ENCODE measurements at regions not wholly inside any gene's neighbourhood (a gene's known extent, or its start where the extent isn't known, plus 50 kb on each side); places are given as distances from the start of the nearest gene placed in this dataset.

DNA sequence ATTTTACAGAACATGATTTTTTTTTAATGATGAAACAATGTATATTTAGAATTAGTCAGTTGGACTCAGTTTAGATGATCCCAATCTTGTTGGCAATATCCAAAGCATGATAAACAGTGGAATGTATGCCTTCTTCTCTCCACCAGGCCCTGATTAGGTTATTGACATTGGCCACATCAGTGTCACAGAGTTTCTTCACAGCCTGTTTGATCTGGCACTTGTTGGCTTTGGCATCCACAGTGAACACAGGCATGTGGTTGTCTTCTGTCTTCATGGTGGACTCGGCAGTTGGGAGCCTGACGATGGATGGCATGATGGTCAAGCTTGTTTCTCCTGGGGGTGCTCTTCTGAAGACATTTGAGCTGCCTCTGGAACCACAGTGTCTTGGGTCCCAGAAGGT lies 317.5 kb downstream of the PMP22 start:
- no peak for DNase-seq (ENCODE audit: low read depth, low spot score)

DNA sequence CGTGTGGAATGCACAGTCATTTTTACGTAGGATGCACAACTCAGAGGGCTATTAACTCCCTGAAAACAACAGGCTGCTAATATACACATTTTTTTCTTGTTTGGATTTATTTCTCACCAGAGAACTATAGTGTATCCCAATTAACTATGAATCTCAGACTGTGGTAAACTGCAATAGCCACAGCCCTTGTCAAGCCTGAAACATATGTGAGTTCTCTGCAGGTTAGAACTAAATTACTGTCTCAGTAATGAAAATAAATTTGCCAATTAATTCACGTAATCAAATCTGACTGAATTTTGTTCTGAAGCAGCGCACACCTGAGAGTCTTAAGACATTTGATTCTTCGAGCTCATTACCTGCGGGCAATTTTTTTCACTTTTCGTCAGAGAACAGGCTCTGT lies 318.6 kb downstream of the PMP22 start:
- DNase-seq (ENCODE audit: low read depth, low spot score): no peak

- DNase-seq (ENCODE audit: low read depth, low spot score): no peak
Measured at GRCh38 chr17:14942526-14943190, 322.5 kb downstream of the PMP22 start.

DNA sequence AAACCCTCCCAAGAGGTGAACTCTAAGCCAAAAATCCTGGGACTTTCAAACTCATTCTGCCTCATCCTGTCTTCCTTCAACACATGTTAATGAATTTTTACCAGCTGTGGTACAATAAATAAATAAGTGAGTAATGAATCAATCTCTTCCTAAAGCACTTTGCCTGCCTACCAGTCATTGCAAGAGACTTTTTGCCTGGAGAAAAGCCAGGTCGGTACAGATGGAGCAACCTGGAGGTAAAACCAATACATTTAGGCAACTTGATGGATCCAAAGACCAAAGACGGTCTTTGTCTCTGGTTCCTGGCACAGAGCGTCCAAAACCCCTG lies 324.2 kb downstream of the PMP22 start:
- no peak for DNase-seq (ENCODE audit: low read depth, low spot score)

- no peak for DNase-seq (ENCODE audit: low read depth, low spot score)
Measured at GRCh38 chr17:14940108-14940937, 324.8 kb downstream of the PMP22 start.

- DNase-seq (ENCODE audit: low read depth, low spot score): no peak
Measured at GRCh38 chr17:14935845-14936485, 329.2 kb downstream of the PMP22 start.

GRCh38 chr17:14935139-14935841 lies 329.8 kb downstream of the PMP22 start:
- DNase-seq (ENCODE audit: low read depth, low spot score): no peak

DNA sequence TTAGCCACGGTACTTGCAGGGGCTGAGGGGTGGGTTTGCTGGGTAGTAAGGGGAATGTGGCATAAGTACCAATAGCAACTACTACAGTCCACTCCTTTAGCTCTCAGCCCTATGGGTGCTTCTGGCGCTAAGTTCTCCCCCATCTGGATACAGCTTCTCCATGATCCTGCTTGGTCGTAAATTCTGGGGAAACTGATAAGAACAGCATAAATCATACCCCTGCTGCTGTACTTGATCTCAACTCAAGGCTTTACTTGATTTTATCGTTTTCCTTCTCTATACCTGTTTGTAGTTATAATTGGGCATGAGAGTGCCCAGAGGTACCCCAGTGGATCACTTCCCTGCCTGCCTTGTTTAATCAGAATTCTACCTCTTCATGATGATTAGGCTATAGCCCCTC lies 331.4 kb downstream of the PMP22 start:
- DNase-seq (ENCODE audit: low read depth, low spot score): no peak

DNA sequence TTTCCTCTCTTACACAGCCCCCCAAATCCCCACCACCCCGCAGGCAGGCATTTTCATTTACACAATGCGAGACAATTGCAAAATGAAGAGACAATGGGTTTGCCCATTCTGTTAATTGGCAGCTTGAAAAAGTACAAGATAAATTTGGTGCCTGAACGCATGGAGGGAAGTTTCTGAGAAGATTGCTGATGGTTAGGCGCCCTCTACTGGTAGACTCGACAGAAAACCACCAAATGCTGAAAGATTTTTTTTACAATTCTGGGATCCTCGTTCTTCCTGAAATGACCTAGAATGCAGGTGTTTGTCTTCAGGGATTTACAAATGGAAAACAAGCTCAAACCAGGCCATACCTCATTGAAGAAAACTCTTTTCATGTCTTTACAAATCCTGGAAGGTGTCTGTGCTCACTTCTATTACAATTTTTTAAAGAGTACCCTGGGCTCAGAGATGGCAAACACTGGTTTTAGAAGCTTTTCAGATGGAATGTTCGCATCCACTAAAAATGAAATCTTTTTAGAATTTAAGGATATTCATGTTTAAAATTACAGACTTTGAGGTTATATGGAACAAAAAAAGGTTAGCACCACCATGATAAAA lies 338.5 kb downstream of the PMP22 start:
- peak; percentile 80 for DNase-seq (ENCODE audit: low read depth, low spot score)

- no peak for DNase-seq (ENCODE audit: low read depth, low spot score)
Measured at GRCh38 chr17:14926073-14926472, 339.1 kb downstream of the PMP22 start.

DNA sequence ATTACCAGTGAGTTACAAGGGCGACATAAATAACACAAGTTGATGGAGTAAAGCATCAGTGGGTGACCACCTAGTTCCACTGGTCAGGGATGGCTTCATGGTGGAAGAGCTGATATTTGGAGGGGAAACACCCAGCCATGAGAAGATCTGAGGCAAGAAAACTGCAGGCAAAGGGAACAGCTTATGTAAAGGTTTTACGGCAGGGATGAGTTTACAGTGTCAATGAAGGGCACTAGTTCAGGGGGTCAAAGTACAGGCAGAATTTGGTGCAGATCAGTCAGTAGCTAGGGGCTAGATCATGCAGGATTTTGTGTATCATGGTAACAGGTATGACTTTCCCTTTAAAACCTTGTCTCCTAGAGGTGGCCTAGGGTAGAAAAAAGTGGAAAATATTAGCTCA lies 339.6 kb downstream of the PMP22 start:
- DNase-seq (ENCODE audit: low read depth, low spot score): no peak

DNA sequence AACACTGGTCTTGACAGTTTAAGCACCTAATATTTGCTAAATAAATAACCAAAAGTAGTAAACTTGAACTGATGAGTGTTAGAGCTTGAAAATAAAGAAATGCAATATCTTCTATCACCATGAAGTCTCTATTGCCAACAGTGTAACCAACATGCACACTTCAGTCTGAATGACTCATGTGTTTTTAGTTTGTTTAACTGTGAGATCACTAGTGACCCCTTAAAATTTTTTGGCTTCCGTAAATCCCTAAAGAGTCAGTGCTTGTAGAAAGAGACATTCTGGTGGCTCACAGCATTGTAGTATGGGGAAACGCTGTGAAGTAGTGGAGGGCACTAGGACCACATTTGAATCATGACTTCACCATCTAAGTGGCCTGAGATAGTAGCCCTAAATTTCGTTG lies 341.1 kb downstream of the PMP22 start:
- DNase-seq (ENCODE audit: low read depth, low spot score): no peak

- peak; percentile 50 for DNase-seq (ENCODE audit: low read depth, low spot score)
Measured at GRCh38 chr17:14922411-14922810, 342.7 kb downstream of the PMP22 start.

GRCh38 chr17:14921936-14922335 lies 343.2 kb downstream of the PMP22 start:
- peak; percentile 2 for DNase-seq (ENCODE audit: low read depth, low spot score)

GRCh38 chr17:14919631-14920213 lies 345.4 kb downstream of the PMP22 start:
- peak; percentile 14 for DNase-seq (ENCODE audit: low read depth, low spot score)

GRCh38 chr17:14919094-14919493 lies 346.0 kb downstream of the PMP22 start:
- peak; percentile 1 for DNase-seq (ENCODE audit: low read depth, low spot score)

DNA sequence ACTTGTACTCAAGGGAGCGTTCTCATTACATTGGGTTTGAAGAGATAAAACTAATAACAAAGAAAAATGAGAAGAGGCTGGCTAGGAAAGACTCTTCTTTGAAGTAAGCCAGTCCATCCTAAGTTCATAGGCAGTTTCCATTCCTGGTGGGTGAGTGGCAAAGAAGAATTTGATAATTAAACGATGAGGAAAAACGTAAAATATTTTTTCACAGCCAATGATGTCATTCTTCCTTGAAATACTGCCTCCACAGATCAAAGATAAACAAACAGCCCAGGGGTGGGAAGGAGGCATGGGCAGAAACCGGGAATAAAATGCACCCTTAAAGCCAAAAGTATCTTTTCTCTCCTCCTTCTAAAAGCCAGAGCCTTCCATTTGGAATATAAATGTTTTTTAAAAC lies 346.6 kb downstream of the PMP22 start:
- peak; percentile 37 for DNase-seq (ENCODE audit: low read depth, low spot score)

GRCh38 chr17:14910916-14911315 lies 354.2 kb downstream of the PMP22 start:
- DNase-seq (ENCODE audit: low read depth, low spot score): no peak

- no peak for DNase-seq (ENCODE audit: low read depth, low spot score)
Measured at GRCh38 chr17:14904386-14904785, 360.7 kb downstream of the PMP22 start.

DNA sequence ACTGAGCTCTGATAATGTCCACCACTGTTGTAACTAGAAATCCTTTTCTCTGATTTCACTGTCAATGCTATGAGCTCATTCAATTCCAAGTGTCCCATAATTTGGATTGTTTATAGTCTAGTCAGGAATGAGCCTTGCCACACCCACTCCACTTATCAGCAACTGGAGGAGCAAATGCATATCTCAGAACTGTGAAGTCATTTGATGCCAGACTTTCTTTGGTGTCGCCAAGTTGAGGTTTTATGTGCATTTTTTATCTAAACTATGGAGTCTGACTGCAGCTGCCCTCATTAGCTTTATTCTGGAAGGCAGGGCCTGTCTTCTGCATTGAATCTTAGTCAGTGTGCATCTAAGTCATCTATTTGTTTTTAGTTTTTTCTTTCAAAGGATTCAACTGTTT lies 361.3 kb downstream of the PMP22 start:
- DNase-seq (ENCODE audit: low read depth, low spot score): no peak

DNA sequence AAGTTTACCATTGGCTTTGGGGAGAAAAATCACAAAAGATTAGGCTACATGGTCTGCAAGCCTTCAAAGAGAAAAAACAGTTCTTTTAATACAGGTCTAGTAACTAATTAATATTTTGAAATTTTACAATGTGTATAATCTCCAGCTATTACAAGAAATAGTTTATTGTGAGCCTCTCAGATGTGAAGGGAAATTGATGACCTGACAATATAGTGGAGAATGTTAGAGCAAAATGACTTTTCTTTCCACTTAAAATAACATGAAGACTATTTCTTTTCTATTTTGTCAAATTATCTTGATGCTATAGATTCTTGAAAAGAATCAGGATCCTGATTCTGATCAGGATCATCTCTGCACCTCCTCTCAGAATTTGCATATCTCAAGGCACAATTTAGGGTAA lies 362.3 kb downstream of the PMP22 start:
- no peak for DNase-seq (ENCODE audit: low read depth, low spot score)

GRCh38 chr17:14902297-14902696 lies 362.8 kb downstream of the PMP22 start:
- DNase-seq (ENCODE audit: low read depth, low spot score): no peak

Data from astrocyte of the hippocampus (primary cell).